PFSK-1 (cell line): ENCODE measurements at regions not wholly inside any gene's neighbourhood (a gene's known extent, or its start where the extent isn't known, plus 50 kb on each side); places are given as distances from the start of the nearest gene placed in this dataset.

Source experiments
- POLR2AphosphoS5 ChIP-seq: IDR thresholded peaks from 2 replicates; pipeline ENCODE4 v1.6.1; 2012; ENCODE audit warnings: low read depth, mild to moderate bottlenecking, control low read depth, low read length, moderate library complexity
- TAF1 ChIP-seq: IDR thresholded peaks from 2 replicates; pipeline ENCODE4 v1.6.1; 2012; ENCODE audit warnings: low read length, control low read depth, borderline replicate concordance; ENCODE audit not compliant: insufficient read depth

DNA sequence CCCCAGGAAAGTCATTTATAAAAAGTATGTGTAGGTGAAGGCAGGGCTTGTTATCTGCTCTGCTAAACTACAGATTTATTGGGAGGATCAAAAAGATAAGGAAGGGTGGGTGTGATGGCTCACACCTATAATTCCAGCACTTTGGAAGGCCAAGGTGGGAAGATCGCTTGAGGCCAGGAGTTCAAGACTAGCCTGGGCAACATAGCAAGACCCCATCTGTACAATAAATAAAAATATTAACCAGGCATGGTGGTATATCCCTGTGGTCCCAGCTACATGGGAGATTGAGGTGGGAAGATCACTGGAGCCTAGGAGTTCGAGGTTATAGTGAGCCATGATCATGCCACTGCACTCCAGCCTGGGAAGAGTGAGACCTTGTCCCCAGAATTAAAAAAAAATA, 86.4 kb downstream of the NENF start:
- no peak for TF ChIP-seq POLR2AphosphoS5
- no peak for TF ChIP-seq TAF1
